OCI-LY3 (cell line): ENCODE measurements at regions not wholly inside any gene's neighbourhood (a gene's known extent, or its start where the extent isn't known, plus 50 kb on each side); places are given as distances from the start of the nearest gene placed in this dataset.

ENCODE experiments used
- CTCF ChIP-seq: fragments of 200-600, 300-600 bp; sonication (generic); IDR thresholded peaks from 2 replicates; pipeline ENCODE4 v1.5.1; 2014; ENCODE audit warnings: antibody characterized with exemption, low read length, low read depth
- EZH2phosphoT487 ChIP-seq: fragments of 200-600 bp; shearing (Covaris generic); IDR thresholded peaks from 2 replicates; pipeline ENCODE4 v1.6.1; 2018; ENCODE audit warnings: antibody characterized with exemption, mixed run types, low read depth

GRCh38 chr22:48478124-48478523, 1349.5 kb downstream of the BRD1 start:
- TF ChIP-seq CTCF (no peak), EZH2phosphoT487 (no peak)
